H1 (cell line): ENCODE measurements at regions not wholly inside any gene's neighbourhood (a gene's known extent, or its start where the extent isn't known, plus 50 kb on each side); places are given as distances from the start of the nearest gene placed in this dataset.

Experiments used
- CTCF ChIA-PET: fragments of 300-600 bp; sonication (Branson Sonifier 250); formaldehyde crosslinking; loops from one replicate; lab custom pipeline; 2021; ENCODE audit not compliant: partially characterized antibody; lab: Charles Lee
- POLR2A ChIA-PET: fragments of 300-600 bp; sonication (Branson Sonifier 250); formaldehyde crosslinking; loops from one replicate; lab custom pipeline; 2021; ENCODE audit warnings: inconsistent platforms; ENCODE audit not compliant: partially characterized antibody; lab: Charles Lee
- DNase-seq, 2 experiments: peaks; one replicate each; pipeline versions ENCODE4 v3.0.0 to v3.0.0-alpha.2; 2010 to 2022; ENCODE audit warnings: low spot score in 2 of 2, low read depth in 1 of 2, mixed read lengths in 1 of 2
- FAIRE-seq: peaks from 2 replicates; lab custom pipeline; 2011; peaks lifted over from hg19 to GRCh38; lab: Jason Lieb, UNC
- H2AFZ ChIP-seq: 2 replicates; pipeline ENCODE4 v1.8.1; 2012; ENCODE audit warnings: low read length, inconsistent platforms
- H2AK5ac ChIP-seq: 2 replicates; pipeline ENCODE4 v1.6.1; 2013; ENCODE audit warnings: low read depth, low read length
- H2BK120ac ChIP-seq: replicated peaks from 2 replicates; pipeline ENCODE3; 2013; ENCODE audit warnings: low read depth, low read length, inconsistent platforms
- H2BK12ac ChIP-seq: 2 replicates; pipeline ENCODE4 v1.6.1; 2013; ENCODE audit warnings: low read depth, low read length
- H2BK15ac ChIP-seq: 2 replicates; pipeline ENCODE4 v1.6.1; 2013; ENCODE audit warnings: low read length
- H2BK20ac ChIP-seq: 2 replicates; pipeline ENCODE4 v1.6.1; 2013; ENCODE audit warnings: low read length
- H2BK5ac ChIP-seq: 2 replicates; pipeline ENCODE4 v1.6.1; 2013; ENCODE audit warnings: low read depth, low read length
- H3K14ac ChIP-seq: 2 replicates; pipeline ENCODE4 v1.6.1; 2013; ENCODE audit warnings: inconsistent platforms; ENCODE audit not compliant: insufficient read length
- H3K18ac ChIP-seq: 2 replicates; pipeline ENCODE4 v1.6.1; 2013; ENCODE audit warnings: low read length; ENCODE audit errors: extremely low read depth
- H3K23ac ChIP-seq: 2 replicates; pipeline ENCODE4 v1.6.1; 2013; ENCODE audit warnings: inconsistent platforms; ENCODE audit not compliant: insufficient read length
- H3K23me2 ChIP-seq: 2 replicates; pipeline ENCODE4 v1.6.1; 2013; ENCODE audit warnings: low read depth, low read length
- H3K27ac ChIP-seq: 2 replicates; pipeline ENCODE4 v1.6.1; 2011; ENCODE audit warnings: low read depth, low read length, inconsistent platforms
- H3K27me3 ChIP-seq, 4 experiments: replicated peaks in 1 of 4; 1 replicate in 1 of 4; 2 replicates in 3 of 4; pipeline versions ENCODE4 v1.6.1 to v1.8.1; 2011 to 2013; ENCODE audit warnings: low read length in 3 of 4, mild to moderate bottlenecking in 3 of 4, inconsistent platforms in 2 of 4, mixed read lengths in 2 of 4, moderate library complexity in 1 of 4; ENCODE audit not compliant: control insufficient read depth in 3 of 4, insufficient read depth in 3 of 4; ENCODE audit errors: extremely low read depth in 1 of 4
- H3K36me3 ChIP-seq, 4 experiments: 2 replicates each; pipeline versions ENCODE4 v1.6.1 to v1.8.1; 2011 to 2013; ENCODE audit warnings: mild to moderate bottlenecking in 4 of 4, low read length in 3 of 4, moderate library complexity in 2 of 4, control low read depth in 1 of 4, inconsistent platforms in 1 of 4; ENCODE audit not compliant: insufficient read depth in 4 of 4, control insufficient read depth in 2 of 4
- H3K4ac ChIP-seq: replicated peaks from 2 replicates; pipeline ENCODE3; 2013; ENCODE audit warnings: low read length, low read depth, mixed read lengths, inconsistent platforms; ENCODE audit not compliant: insufficient read length
- H3K4me1 ChIP-seq, 4 experiments: replicated peaks in 1 of 4; 1 replicate in 1 of 4; 2 replicates in 3 of 4; pipeline versions ENCODE4 v1.6.1 to v1.8.1; 2011 to 2013; ENCODE audit warnings: low read length in 3 of 4, inconsistent platforms in 2 of 4, mixed read lengths in 1 of 4; ENCODE audit not compliant: insufficient read depth in 4 of 4, control insufficient read depth in 3 of 4
- H3K4me2 ChIP-seq, 2 experiments: 2 replicates each; pipeline versions ENCODE4 v1.6.1 to v1.8.1; 2011 to 2013; ENCODE audit warnings: low read depth in 2 of 2, low read length in 2 of 2, control low read depth in 1 of 2, inconsistent platforms in 1 of 2, mild to moderate bottlenecking in 1 of 2; ENCODE audit not compliant: insufficient read depth in 1 of 2
- H3K4me3 ChIP-seq, 4 experiments: fragments of 200-600, 300-600 bp in 1 of 4; sonication (generic), shearing (Covaris generic), sonication (Bioruptor Twin) in 1 of 4; 2 replicates each; pipeline versions ENCODE4 v1.5.1 to v1.8.1; 2011 to 2016; ENCODE audit warnings: low read length in 4 of 4, low read depth in 3 of 4, control low read depth in 2 of 4, inconsistent platforms in 2 of 4, mild to moderate bottlenecking in 2 of 4, mixed read lengths in 1 of 4, moderate library complexity in 1 of 4; ENCODE audit not compliant: insufficient read depth in 2 of 4; ENCODE audit errors: extremely low read depth in 1 of 4
- H3K56ac ChIP-seq: replicated peaks from 2 replicates; pipeline ENCODE3; 2013; ENCODE audit warnings: low read depth, mild to moderate bottlenecking, mixed read lengths, low read length, inconsistent platforms; ENCODE audit not compliant: insufficient read length
- H3K79me1 ChIP-seq: 2 replicates; pipeline ENCODE4 v1.6.1; 2013; ENCODE audit warnings: low read depth, low read length, control low read depth
- H3K79me2 ChIP-seq, 2 experiments: 2 replicates each; pipeline versions ENCODE4 v1.6.1 to v1.8.1; 2012 to 2013; ENCODE audit warnings: low read length in 2 of 2, mild to moderate bottlenecking in 2 of 2, inconsistent platforms in 1 of 2; ENCODE audit not compliant: insufficient read depth in 2 of 2, control insufficient read depth in 1 of 2
- H3K9ac ChIP-seq, 4 experiments: replicated peaks in 1 of 4; 1 replicate in 1 of 4; 2 replicates in 3 of 4; pipeline versions ENCODE4 v1.6.1 to v1.8.1; 2011 to 2013; ENCODE audit warnings: low read depth in 3 of 4, low read length in 3 of 4, control low read depth in 2 of 4, mild to moderate bottlenecking in 2 of 4, moderate library complexity in 2 of 4, inconsistent platforms in 1 of 4; ENCODE audit errors: extremely low read depth in 1 of 4
- H3K9me3 ChIP-seq, 2 experiments: 2 replicates each; pipeline versions ENCODE4 v1.6.1 to v1.8.1; 2012 to 2013; ENCODE audit warnings: mild to moderate bottlenecking in 2 of 2, moderate library complexity in 2 of 2, control low read depth in 1 of 2, inconsistent platforms in 1 of 2, low read depth in 1 of 2, low read length in 1 of 2, mixed read lengths in 1 of 2; ENCODE audit not compliant: insufficient read depth in 2 of 2
- H4K20me1 ChIP-seq, 2 experiments: replicated peaks in 1 of 2; 2 replicates each; pipeline versions ENCODE3 to v1.8.1; 2011 to 2013; ENCODE audit warnings: inconsistent platforms in 2 of 2, low read length in 2 of 2, mild to moderate bottlenecking in 1 of 2; ENCODE audit not compliant: insufficient read depth in 2 of 2, control insufficient read depth in 1 of 2
- H4K5ac ChIP-seq: 2 replicates; pipeline ENCODE4 v1.6.1; 2013; ENCODE audit warnings: low read length, low read depth, mixed read lengths, inconsistent platforms; ENCODE audit not compliant: insufficient read length
- H4K8ac ChIP-seq: 2 replicates; pipeline ENCODE4 v1.8.0; 2013; ENCODE audit warnings: mild to moderate bottlenecking, moderate library complexity, low read length, inconsistent platforms; ENCODE audit not compliant: insufficient read depth; ENCODE audit errors: extremely low read depth
- H4K91ac ChIP-seq: replicated peaks from 2 replicates; pipeline ENCODE3; 2013; ENCODE audit warnings: low read length, mixed read lengths, inconsistent platforms; ENCODE audit not compliant: insufficient read length
- BACH1 ChIP-seq: IDR thresholded peaks from 2 replicates; pipeline ENCODE4 v1.6.1; 2012; ENCODE audit warnings: low read length, improper control_type of control experiment
- BCL11A ChIP-seq, 2 experiments: IDR thresholded peaks; one replicate each; pipeline ENCODE4 v1.6.1; 2011; ENCODE audit warnings: low read depth in 2 of 2, low read length in 2 of 2, mild to moderate bottlenecking in 2 of 2
- CBX5 ChIP-seq: fragments of 300-800, 300-1000 bp; sonication (generic); IDR thresholded peaks from 2 replicates; pipeline ENCODE4 v1.7.1; 2016; ENCODE audit warnings: antibody characterized with exemption, low read length, low read depth
- CTBP2 ChIP-seq: IDR thresholded peaks from 2 replicates; pipeline ENCODE4 v1.7.0; 2011; ENCODE audit warnings: borderline replicate concordance, mild to moderate bottlenecking, moderate library complexity, mixed read lengths, low read length; ENCODE audit not compliant: insufficient read depth, insufficient read length
- GABPA ChIP-seq: IDR thresholded peaks from 2 replicates; pipeline ENCODE4 v1.6.1; 2011; ENCODE audit warnings: mild to moderate bottlenecking, low read length, moderate library complexity, borderline replicate concordance; ENCODE audit not compliant: insufficient read depth
- SAP30 ChIP-seq: fragments of 300-600 bp; sonication (generic); IDR thresholded peaks from 2 replicates; pipeline ENCODE4 v1.7.1; 2012; ENCODE audit warnings: low read length, moderate library complexity, mild to moderate bottlenecking, inconsistent platforms; ENCODE audit not compliant: insufficient read depth, insufficient replicate concordance
- SIN3A ChIP-seq, 2 experiments: IDR thresholded peaks in 1 of 2; conservative IDR thresholded peaks in 1 of 2; 2 replicates each; pipeline ENCODE4 v1.6.1; 2011 to 2012; ENCODE audit warnings: low read length in 2 of 2, improper control_type of control experiment in 1 of 2, low read depth in 1 of 2, mild to moderate bottlenecking in 1 of 2
- SIX5 ChIP-seq: IDR thresholded peaks from 2 replicates; pipeline ENCODE4 v1.6.1; 2011; ENCODE audit warnings: mild to moderate bottlenecking, low read depth, low read length
- TBP ChIP-seq: IDR thresholded peaks from 2 replicates; pipeline ENCODE4 v1.6.1; 2011; ENCODE audit warnings: low read depth, low read length, improper control_type of control experiment
- TCF12 ChIP-seq: IDR thresholded peaks from 2 replicates; pipeline ENCODE4 v1.6.1; 2011; ENCODE audit warnings: low read depth, mild to moderate bottlenecking, low read length
- WGBS, 2 experiments: shearing (Covaris generic) in 1 of 2; methylation state at CpG; one replicate each; pipeline versions ENCODE4 v1.1.6 to v1.1.7; 2013 to 2015; ENCODE audit warnings: low lambda C conversion rate in 2 of 2, mixed read lengths in 2 of 2, inconsistent platforms in 1 of 2, low coverage in 1 of 2, missing lambda C conversion rate in 1 of 2; ENCODE audit not compliant: insufficient replicate concordance in 2 of 2, insufficient coverage in 1 of 2, insufficient read length in 1 of 2; ENCODE audit errors: extremely low coverage in 1 of 2, missing lambda C conversion rate in 1 of 2; 5-methylcytosine and 5-hydroxymethylcytosine counted together

DNA sequence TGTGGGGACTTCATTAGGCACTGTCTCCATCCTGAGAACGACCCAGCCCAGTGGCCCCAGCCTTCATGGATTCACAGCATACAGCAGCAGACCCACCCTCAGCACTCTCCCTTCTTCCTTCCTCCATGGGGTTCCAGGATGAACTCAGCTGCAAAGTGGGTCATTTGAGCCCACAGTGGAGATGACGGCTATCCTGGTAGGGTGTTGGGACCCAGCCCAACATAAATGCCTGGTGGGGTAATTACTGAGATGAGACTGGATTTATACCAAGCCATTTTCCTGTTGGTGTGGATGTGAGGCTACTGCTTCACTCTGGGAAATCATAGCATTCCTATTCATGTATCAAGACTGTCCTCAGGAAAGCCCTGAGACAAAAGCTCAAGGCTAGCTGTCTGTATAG is 536.7 kb upstream of the TNP1 start:
- Histone ChIP-seq H4K8ac (no peak overlapping the region), H4K91ac (no peak overlapping the region), H2BK15ac (no peak overlapping the region), H3K4me2 (no peak overlapping the region), H3K36me3 (no peaks in the 10 kb centered on the region), H3K27ac (no peak overlapping the region), H3K79me2 (no peaks in the 10 kb centered on the region), H3K79me1 (no peaks in the 10 kb centered on the region), H3K4me3 (no peak overlapping the region), H3K27me3 (no peaks in the 10 kb centered on the region), H2BK120ac (no peak overlapping the region), H3K4ac (no peak overlapping the region), H2AK5ac (no peak overlapping the region), H3K23me2 (no peaks in the 10 kb centered on the region)
- TF ChIP-seq GABPA (no peak), SAP30 (no peak), SIN3A (conservative IDR thresholded peaks at IDR 0.05 in 1 of 2, IDR thresholded peaks at IDR 0.05 in 1 of 2; ENCODE audit: low read depth in 1 of 2, low read length in 2 of 2) (no peak), SIX5 (no peak), TBP (no peak), CBX5 (no peak), BCL11A (IDR thresholded peaks at IDR 0.05; ENCODE audit: low read depth in 2 of 2, low read length in 2 of 2) (no peak), CTBP2 (no peak), BACH1 (no peak), TCF12 (no peak)
- TF ChIP-seq, all 59 proteins: peak for 0
- DNase-seq (no peak), FAIRE-seq (no peak)
- Histone ChIP-seq H2BK5ac (no peak overlapping the region), H2AFZ (no peak overlapping the region), H3K9ac (no peak overlapping the region), H3K9me3 (no peaks in the 10 kb centered on the region), H3K14ac (no peak overlapping the region), H3K18ac (no peak overlapping the region), H4K20me1 (no peaks in the 10 kb centered on the region), H3K4me1 (peaks cover 0 to 3% (median 0%) of the 10 kb centered on the region in 4 experiments; a peak in 1 of 7 replicates), H3K56ac (no peak overlapping the region), H3K23ac (no peak overlapping the region), H4K5ac (no peak overlapping the region), H2BK20ac (no peak overlapping the region), H2BK12ac (no peak overlapping the region)
- POLR2A ChIA-PET, result no interaction called here
- CTCF ChIA-PET, result interaction anchor here (0.6 to 1.2 kb wide), 3 partner anchors 13 to 666 kb away, joined by 3 to 4 read pairs (median 3); no protein-coding TSS in a partner anchor
- WGBS, 2 experiments, result 92% methylated on average over 2 of the region's 2 CpGs; no CpG with 5 or more reads in 1 of the 2 experiments
